ENCODE measurements at regions not wholly inside any gene's neighbourhood (a gene's known extent, or its start where the extent isn't known, plus 50 kb on each side); places are given as distances from the start of the nearest gene placed in this dataset.
"Not testable (repeated sequence)": the region's sequence is repeated elsewhere in the genome, so short reads cannot be mapped to it uniquely, and the experiment has no call there.

DNA sequence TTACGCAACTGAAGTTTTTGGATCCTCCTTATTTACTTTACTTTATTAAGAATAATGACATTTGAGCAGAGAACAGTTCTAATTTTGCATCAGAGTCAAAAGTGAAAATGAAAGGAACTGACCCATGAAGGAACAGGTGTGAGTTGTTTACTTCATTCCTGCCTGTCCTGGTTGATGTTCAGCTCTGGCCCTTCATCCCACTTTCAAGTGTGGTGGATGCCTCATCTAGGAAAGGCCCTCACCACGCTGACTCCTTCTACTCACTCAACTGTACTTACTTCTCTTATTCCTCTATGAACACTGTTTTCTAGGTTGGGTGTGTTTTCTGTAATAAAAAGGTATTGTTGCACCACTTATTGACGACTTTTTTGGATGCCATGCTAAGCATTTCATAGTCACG is 61.8 kb upstream of the PLEKHG4B start:
- peaks cover 78% of the 10 kb centered on the region for H3K27me3 Mint-ChIP-seq (ENCODE audit: low read depth)
- no peak overlapping the region for H3K27ac Mint-ChIP-seq
- CTCF ChIA-PET: no interaction called here
- DNase-seq (ENCODE audit: low spot score): no peak
- no peak for ATAC-seq
- peaks cover 5% of the 10 kb centered on the region for H3K36me3 Mint-ChIP-seq
- POLR2A ChIA-PET: no interaction called here
- H3K9me3 Mint-ChIP-seq: peaks cover 24% of the 10 kb centered on the region
- no peak overlapping the region for H3K4me3 Mint-ChIP-seq
- TF ChIP-seq ZNF138 (CRISPR knock-in tag; conservative IDR thresholded peaks at IDR 0.05): no peak
- no peak for TF ChIP-seq SMAD3 (CRISPR knock-in tag; IDR thresholded peaks at IDR 0.05; ENCODE audit: borderline replicate concordance)
- TF ChIP-seq ZBTB21 (CRISPR knock-in tag; IDR thresholded peaks at IDR 0.05; ENCODE audit: borderline replicate concordance): no peak
- TF ChIP-seq KAT7 (CRISPR knock-in tag; IDR thresholded peaks at IDR 0.05; ENCODE audit: borderline replicate concordance): no peak
- TF ChIP-seq TEAD4 (CRISPR knock-in tag; IDR thresholded peaks at IDR 0.05): no peak
- TF ChIP-seq CTCF (IDR thresholded peaks at IDR 0.05): no peak
- TF ChIP-seq, protein P1, sequence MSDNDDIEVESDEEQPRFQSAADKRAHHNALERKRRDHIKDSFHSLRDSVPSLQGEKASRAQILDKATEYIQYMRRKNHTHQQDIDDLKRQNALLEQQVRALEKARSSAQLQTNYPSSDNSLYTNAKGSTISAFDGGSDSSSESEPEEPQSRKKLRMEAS (CRISPR knock-in tag; IDR thresholded peaks at IDR 0.05): no peak
- TF ChIP-seq ZNF396 (CRISPR knock-in tag; IDR thresholded peaks at IDR 0.05; ENCODE audit: borderline replicate concordance): no peak
- H3K4me1 Mint-ChIP-seq: no peaks in the 10 kb centered on the region

DNA sequence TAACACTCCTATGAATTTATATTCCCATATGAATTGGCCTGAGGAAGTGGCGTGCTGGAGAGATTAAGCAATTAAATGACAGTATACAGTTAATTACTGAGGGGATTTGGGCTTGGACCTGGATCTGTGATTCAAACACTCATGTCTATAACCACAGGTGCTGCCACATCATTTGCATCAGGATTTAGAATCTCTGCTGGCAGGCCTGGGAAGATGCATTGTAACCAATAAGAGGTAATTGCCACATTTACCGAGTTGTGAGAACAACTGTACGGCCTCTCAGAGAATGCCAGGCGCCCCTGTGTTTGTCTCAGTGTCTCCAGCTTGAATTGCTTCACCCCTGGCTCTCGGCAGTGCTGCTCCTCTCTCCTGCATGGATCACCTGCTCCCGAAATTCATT is 61.4 kb upstream of the PLEKHG4B start:
- Mint-ChIP-seq H3K9me3 (peaks cover 24% of the 10 kb centered on the region), H3K27me3 (ENCODE audit: low read depth) (peaks cover 82% of the 10 kb centered on the region)
- H3K36me3 Mint-ChIP-seq; POLR2A ChIA-PET; H3K4me1 Mint-ChIP-seq; H3K4me3 Mint-ChIP-seq; CTCF ChIA-PET; ATAC-seq; H3K27ac Mint-ChIP-seq; DNase-seq (ENCODE audit: low spot score): not testable (repeated sequence)

- ATAC-seq (no peak), DNase-seq (ENCODE audit: low spot score) (no peak)
- peaks cover 20% of the 10 kb centered on the region for H3K9me3 Mint-ChIP-seq
- no peak overlapping the region for H3K4me3 Mint-ChIP-seq
- ChIA-PET CTCF (no interaction called here), POLR2A (no interaction called here)
- no peaks in the 10 kb centered on the region for H3K4me1 Mint-ChIP-seq
- H3K36me3 Mint-ChIP-seq: peaks cover 5% of the 10 kb centered on the region
- H3K27ac Mint-ChIP-seq: no peak overlapping the region
- peaks cover 86% of the 10 kb centered on the region for H3K27me3 Mint-ChIP-seq (ENCODE audit: low read depth)
- TF ChIP-seq NFATC4 (CRISPR knock-in tag; IDR thresholded peaks at IDR 0.05) (no peak), RELA (CRISPR knock-in tag; IDR thresholded peaks at IDR 0.05; ENCODE audit: borderline replicate concordance) (no peak), MYBL2 (CRISPR knock-in tag; IDR thresholded peaks at IDR 0.05) (no peak), TEAD4 (CRISPR knock-in tag; IDR thresholded peaks at IDR 0.05) (no peak), MXD4 (CRISPR knock-in tag; IDR thresholded peaks at IDR 0.05; ENCODE audit: borderline replicate concordance) (no peak), ZMAT4 (CRISPR knock-in tag; IDR thresholded peaks at IDR 0.05) (no peak), IRF2 (CRISPR knock-in tag; IDR thresholded peaks at IDR 0.05; ENCODE audit: borderline replicate concordance, low read depth) (no peak), AR (CRISPR knock-in tag; IDR thresholded peaks at IDR 0.05) (no peak), ZNF416 (CRISPR knock-in tag; IDR thresholded peaks at IDR 0.05) (no peak), SP1 (CRISPR knock-in tag; conservative IDR thresholded peaks at IDR 0.05) (no peak)
- TF ChIP-seq, protein P2, sequence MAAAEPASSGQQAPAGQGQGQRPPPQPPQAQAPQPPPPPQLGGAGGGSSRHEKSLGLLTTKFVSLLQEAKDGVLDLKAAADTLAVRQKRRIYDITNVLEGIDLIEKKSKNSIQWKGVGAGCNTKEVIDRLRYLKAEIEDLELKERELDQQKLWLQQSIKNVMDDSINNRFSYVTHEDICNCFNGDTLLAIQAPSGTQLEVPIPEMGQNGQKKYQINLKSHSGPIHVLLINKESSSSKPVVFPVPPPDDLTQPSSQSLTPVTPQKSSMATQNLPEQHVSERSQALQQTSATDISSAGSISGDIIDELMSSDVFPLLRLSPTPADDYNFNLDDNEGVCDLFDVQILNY (CRISPR knock-in tag; IDR thresholded peaks at IDR 0.05): no peak
Observed at GRCh38 chr5:32165-32564, 59.8 kb upstream of the PLEKHG4B start.

DNA sequence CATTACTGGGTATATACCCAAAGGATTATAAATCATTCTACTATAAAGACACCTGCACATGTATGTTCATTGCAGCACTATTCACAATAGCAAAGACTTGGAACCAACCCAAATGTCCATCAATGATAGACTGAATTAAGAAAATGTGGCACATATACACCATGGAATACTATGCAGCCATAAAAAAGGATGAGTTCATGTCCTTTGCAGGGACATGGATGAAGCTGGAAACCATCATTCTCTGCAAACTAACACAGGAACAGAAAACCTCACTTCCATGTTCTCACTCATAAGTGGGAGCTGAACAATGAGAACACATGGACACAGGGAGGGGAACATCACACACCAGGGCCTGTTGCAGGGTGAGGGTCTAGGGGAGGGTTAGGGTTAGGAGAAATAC is 56.4 kb upstream of the PLEKHG4B start:
- H3K4me1 Mint-ChIP-seq; H3K9me3 Mint-ChIP-seq; DNase-seq (ENCODE audit: low spot score); ATAC-seq; H3K36me3 Mint-ChIP-seq; H3K27ac Mint-ChIP-seq; H3K4me3 Mint-ChIP-seq; POLR2A ChIA-PET: not testable (repeated sequence)
- H3K27me3 Mint-ChIP-seq (ENCODE audit: low read depth): peaks cover 80% of the 10 kb centered on the region
- CTCF ChIA-PET: interaction anchor here (1.5 kb wide), 1 partner anchor 153 kb away, joined by 3 read pairs; no protein-coding TSS in a partner anchor

- DNase-seq (ENCODE audit: low spot score); CTCF ChIA-PET; H3K4me1 Mint-ChIP-seq; H3K36me3 Mint-ChIP-seq; H3K4me3 Mint-ChIP-seq; POLR2A ChIA-PET; H3K9me3 Mint-ChIP-seq; ATAC-seq; H3K27ac Mint-ChIP-seq: not testable (repeated sequence)
- peaks cover 71% of the 10 kb centered on the region for H3K27me3 Mint-ChIP-seq (ENCODE audit: low read depth)
Observed at GRCh38 chr5:37207-37606, 54.8 kb upstream of the PLEKHG4B start.

All from WTC11 (cell line).